ENCODE measurements at regions not wholly inside any gene's neighbourhood (a gene's known extent, or its start where the extent isn't known, plus 50 kb on each side); places are given as distances from the start of the nearest gene placed in this dataset.

- no peak for TF ChIP-seq CTCF (IDR thresholded peaks at IDR 0.05; ENCODE audit: low read depth, low read length)
- no peak for DNase-seq (ENCODE audit: extremely low read depth, low read depth)
Measured at GRCh38 chr18:78108554-78108953, 858.9 kb downstream of the GALR1 start.

- DNase-seq (ENCODE audit: extremely low read depth, low read depth), result no peak
- TF ChIP-seq CTCF (IDR thresholded peaks at IDR 0.05; ENCODE audit: low read depth, low read length), result no peak
Measured at GRCh38 chr18:78113136-78113939, 863.7 kb downstream of the GALR1 start.

GRCh38 chr18:78113940-78114251, 864.2 kb downstream of the GALR1 start:
- no peak for DNase-seq (ENCODE audit: extremely low read depth, low read depth)
- TF ChIP-seq CTCF (IDR thresholded peaks at IDR 0.05; ENCODE audit: low read depth, low read length), result no peak

GRCh38 chr18:78115896-78116561, 863.6 kb upstream of the SALL3 start:
- TF ChIP-seq CTCF (IDR thresholded peaks at IDR 0.05; ENCODE audit: low read depth, low read length), result no peak
- DNase-seq (ENCODE audit: extremely low read depth, low read depth), result no peak

- DNase-seq (ENCODE audit: extremely low read depth, low read depth), result no peak
- TF ChIP-seq CTCF (IDR thresholded peaks at IDR 0.05; ENCODE audit: low read depth, low read length), result no peak
Measured at GRCh38 chr18:78123144-78123909, 856.3 kb upstream of the SALL3 start.

GRCh38 chr18:78123926-78124797, 855.5 kb upstream of the SALL3 start:
- DNase-seq (ENCODE audit: extremely low read depth, low read depth), result no peak
- TF ChIP-seq CTCF (IDR thresholded peaks at IDR 0.05; ENCODE audit: low read depth, low read length), result no peak

All from AG09319 (cell line).